ENCODE measurements at regions not wholly inside any gene's neighbourhood (a gene's known extent, or its start where the extent isn't known, plus 50 kb on each side); places are given as distances from the start of the nearest gene placed in this dataset.

GRCh38 chr5:107304684-107305083 is 366.1 kb downstream of the EFNA5 start:
- Histone ChIP-seq H3K9ac (ENCODE audit: low read length) (no peak overlapping the region), H3K27ac (ENCODE audit: low read depth, low read length) (no peak overlapping the region), H3K4me1 (ENCODE audit: insufficient read depth, low read length) (no peaks in the 10 kb centered on the region), H3K36me3 (ENCODE audit: insufficient read depth, low read length) (no peaks in the 10 kb centered on the region), H3K9me3 (ENCODE audit: insufficient read depth, low read depth, low read length) (no peaks in the 10 kb centered on the region), H3K27me3 (ENCODE audit: insufficient read depth, low read length) (no peaks in the 10 kb centered on the region), H3K4me3 (ENCODE audit: insufficient read depth, low read depth, low read length) (no peak overlapping the region), H4K20me1 (ENCODE audit: insufficient read depth, low read length) (no peaks in the 10 kb centered on the region), H3K4me2 (ENCODE audit: low read length) (no peak overlapping the region), H2AFZ (ENCODE audit: low read depth, low read length) (no peak overlapping the region), H3K79me2 (ENCODE audit: insufficient read depth, low read length) (no peaks in the 10 kb centered on the region)
- Mint-ChIP-seq H3K4me1 (ENCODE audit: low read depth, unreplicated experiment) (no peaks in the 10 kb centered on the region), H3K36me3 (ENCODE audit: low read depth, unreplicated experiment) (no peaks in the 10 kb centered on the region), H3K9me3 (ENCODE audit: unreplicated experiment) (peaks cover 4% of the 10 kb centered on the region), H3K27me3 (ENCODE audit: low read depth, unreplicated experiment) (no peaks in the 10 kb centered on the region), H3K4me3 (ENCODE audit: unreplicated experiment) (no peak overlapping the region), H3K27ac (ENCODE audit: unreplicated experiment) (no peak overlapping the region)
- no peak for FAIRE-seq
- TF ChIP-seq CTCF (IDR thresholded peaks at IDR 0.05; ENCODE audit: insufficient read depth, low read depth, low read length) (no peak), EZH2 (IDR thresholded peaks at IDR 0.05; ENCODE audit: insufficient read depth, low read length) (no peak)
- DNase-seq (ENCODE audit: low read depth), result no peak

- Mint-ChIP-seq H3K4me1 (ENCODE audit: low read depth, unreplicated experiment) (no peaks in the 10 kb centered on the region), H3K9me3 (ENCODE audit: unreplicated experiment) (peaks cover 4% of the 10 kb centered on the region), H3K27me3 (ENCODE audit: low read depth, unreplicated experiment) (no peaks in the 10 kb centered on the region), H3K36me3 (ENCODE audit: low read depth, unreplicated experiment) (no peaks in the 10 kb centered on the region), H3K27ac (ENCODE audit: unreplicated experiment) (no peak overlapping the region), H3K4me3 (ENCODE audit: unreplicated experiment) (no peak overlapping the region)
- TF ChIP-seq CTCF (IDR thresholded peaks at IDR 0.05; ENCODE audit: insufficient read depth, low read depth, low read length) (no peak), EZH2 (IDR thresholded peaks at IDR 0.05; ENCODE audit: insufficient read depth, low read length) (no peak)
- Histone ChIP-seq H3K36me3 (ENCODE audit: insufficient read depth, low read length) (no peaks in the 10 kb centered on the region), H3K4me3 (ENCODE audit: insufficient read depth, low read depth, low read length) (no peak overlapping the region), H3K27me3 (ENCODE audit: insufficient read depth, low read length) (no peaks in the 10 kb centered on the region), H3K27ac (ENCODE audit: low read depth, low read length) (no peak overlapping the region), H3K9me3 (ENCODE audit: insufficient read depth, low read depth, low read length) (no peaks in the 10 kb centered on the region), H3K79me2 (ENCODE audit: insufficient read depth, low read length) (no peaks in the 10 kb centered on the region), H4K20me1 (ENCODE audit: insufficient read depth, low read length) (no peaks in the 10 kb centered on the region), H2AFZ (ENCODE audit: low read depth, low read length) (no peak overlapping the region), H3K4me1 (ENCODE audit: insufficient read depth, low read length) (no peaks in the 10 kb centered on the region), H3K4me2 (ENCODE audit: low read length) (no peak overlapping the region), H3K9ac (ENCODE audit: low read length) (no peak overlapping the region)
- no peak for DNase-seq (ENCODE audit: low read depth)
- FAIRE-seq, result no peak
These were observed 367.4 kb downstream of the EFNA5 start for GRCh38 chr5:107303171-107303968.

- Histone ChIP-seq H4K20me1 (ENCODE audit: insufficient read depth, low read length) (no peaks in the 10 kb centered on the region), H3K4me3 (ENCODE audit: insufficient read depth, low read depth, low read length) (no peak overlapping the region), H2AFZ (ENCODE audit: low read depth, low read length) (no peak overlapping the region), H3K79me2 (ENCODE audit: insufficient read depth, low read length) (no peaks in the 10 kb centered on the region), H3K27me3 (ENCODE audit: insufficient read depth, low read length) (no peaks in the 10 kb centered on the region), H3K9ac (ENCODE audit: low read length) (no peak overlapping the region), H3K4me2 (ENCODE audit: low read length) (no peak overlapping the region), H3K9me3 (ENCODE audit: insufficient read depth, low read depth, low read length) (no peaks in the 10 kb centered on the region), H3K27ac (ENCODE audit: low read depth, low read length) (no peak overlapping the region), H3K4me1 (ENCODE audit: insufficient read depth, low read length) (no peaks in the 10 kb centered on the region), H3K36me3 (ENCODE audit: insufficient read depth, low read length) (no peaks in the 10 kb centered on the region)
- H3K4me1 Mint-ChIP-seq (ENCODE audit: low read depth, unreplicated experiment), result no peaks in the 10 kb centered on the region
- FAIRE-seq (no peak), DNase-seq (ENCODE audit: low read depth) (no peak)
- TF ChIP-seq CTCF (IDR thresholded peaks at IDR 0.05; ENCODE audit: insufficient read depth, low read depth, low read length) (no peak), EZH2 (IDR thresholded peaks at IDR 0.05; ENCODE audit: insufficient read depth, low read length) (no peak)
- H3K27ac Mint-ChIP-seq (ENCODE audit: unreplicated experiment), result no peak overlapping the region
- H3K36me3 Mint-ChIP-seq (ENCODE audit: low read depth, unreplicated experiment), result no peaks in the 10 kb centered on the region
- H3K27me3 Mint-ChIP-seq (ENCODE audit: low read depth, unreplicated experiment), result no peaks in the 10 kb centered on the region
- H3K9me3 Mint-ChIP-seq (ENCODE audit: unreplicated experiment), result peaks cover 6% of the 10 kb centered on the region
- H3K4me3 Mint-ChIP-seq (ENCODE audit: unreplicated experiment), result no peak overlapping the region
These were observed 368.3 kb downstream of the EFNA5 start for GRCh38 chr5:107302441-107302840.

Data from astrocyte (in vitro differentiated cells and primary cell).